ENCODE measurements at regions not wholly inside any gene's neighbourhood (a gene's known extent, or its start where the extent isn't known, plus 50 kb on each side); places are given as distances from the start of the nearest gene placed in this dataset.

GRCh38 chr1:223011505-223011856, 131.6 kb downstream of the TLR5 start:
- no peak for TF ChIP-seq RAD21 (IDR thresholded peaks at IDR 0.05; ENCODE audit: low read depth)
- no peak for TF ChIP-seq MAX (IDR thresholded peaks at IDR 0.05)
